AG09309 (cell line): ENCODE measurements at regions not wholly inside any gene's neighbourhood (a gene's known extent, or its start where the extent isn't known, plus 50 kb on each side); places are given as distances from the start of the nearest gene placed in this dataset.

ENCODE experiments used
- DNase-seq: peaks from one replicate; pipeline ENCODE4 v3.0.0-alpha.2; 2010; ENCODE audit warnings: low read depth
- H3K4me3 ChIP-seq: 2 replicates; pipeline ENCODE4 v1.5.1; 2011; ENCODE audit warnings: mild to moderate bottlenecking, low read depth, low read length, moderate library complexity; ENCODE audit not compliant: control insufficient read depth
- CTCF ChIP-seq: IDR thresholded peaks from 2 replicates; pipeline ENCODE4 v1.5.1; 2011; ENCODE audit warnings: mild to moderate bottlenecking, low read depth, low read length, inconsistent platforms; ENCODE audit not compliant: insufficient read depth, control insufficient read depth; ENCODE audit errors: missing control alignments

- H3K4me3 ChIP-seq, result no peak overlapping the region
- DNase-seq, result no peak
- no peak for TF ChIP-seq CTCF
These were observed 316.6 kb upstream of the RTL1 start for GRCh38 chr14:101219896-101220703.

GRCh38 chr14:101220921-101221510 is 317.5 kb upstream of the RTL1 start:
- TF ChIP-seq CTCF, result no peak
- no peak overlapping the region for H3K4me3 ChIP-seq
- no peak for DNase-seq

GRCh38 chr14:101221549-101222160 is 318.1 kb upstream of the RTL1 start:
- H3K4me3 ChIP-seq, result no peak overlapping the region
- no peak for DNase-seq
- TF ChIP-seq CTCF, result no peak

- no peak for TF ChIP-seq CTCF
- DNase-seq, result no peak
- no peak overlapping the region for H3K4me3 ChIP-seq
These were observed 319.0 kb upstream of the RTL1 start for GRCh38 chr14:101222362-101223070.

GRCh38 chr14:101223127-101223526 is 319.6 kb upstream of the RTL1 start:
- no peak for DNase-seq
- no peak overlapping the region for H3K4me3 ChIP-seq

More at GRCh38 chr14:101223127-101223526, 319.6 kb upstream of the RTL1 start:
- no peak for TF ChIP-seq CTCF
